HUDEP-2 (cell line): ENCODE measurements at regions not wholly inside any gene's neighbourhood (a gene's known extent, or its start where the extent isn't known, plus 50 kb on each side); places are given as distances from the start of the nearest gene placed in this dataset.
A peak's percentile ranks its signal among the peaks of the same experiment; 100 is the strongest.

ENCODE experiments used
- DNase-seq, 76 experiments: peaks; one replicate each; lab custom pipeline; 2025; ENCODE audit not compliant: unreplicated experiment in 76 of 76; lab: John Stamatoyannopoulos, UW

DNA sequence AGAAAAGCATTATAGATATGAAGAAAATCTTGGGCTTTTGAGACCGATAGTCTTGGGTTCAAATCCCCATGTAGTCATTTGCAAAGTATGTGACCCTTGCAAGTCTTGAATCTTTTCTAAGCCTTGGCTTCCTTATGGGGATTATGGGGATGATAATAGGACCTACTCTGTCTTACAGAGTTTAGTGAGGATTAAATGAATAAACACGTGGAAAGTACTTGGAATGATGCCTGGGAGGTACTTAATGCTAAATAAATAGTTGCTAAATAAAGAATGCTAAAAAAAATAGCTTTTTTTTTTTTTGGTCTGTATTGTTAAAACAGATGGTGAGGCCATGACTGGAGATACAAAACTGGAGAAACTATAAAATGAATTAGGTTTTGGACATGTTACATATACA lies 292.7 kb downstream of the GPAT3 start:
- DNase-seq = no peak

DNA sequence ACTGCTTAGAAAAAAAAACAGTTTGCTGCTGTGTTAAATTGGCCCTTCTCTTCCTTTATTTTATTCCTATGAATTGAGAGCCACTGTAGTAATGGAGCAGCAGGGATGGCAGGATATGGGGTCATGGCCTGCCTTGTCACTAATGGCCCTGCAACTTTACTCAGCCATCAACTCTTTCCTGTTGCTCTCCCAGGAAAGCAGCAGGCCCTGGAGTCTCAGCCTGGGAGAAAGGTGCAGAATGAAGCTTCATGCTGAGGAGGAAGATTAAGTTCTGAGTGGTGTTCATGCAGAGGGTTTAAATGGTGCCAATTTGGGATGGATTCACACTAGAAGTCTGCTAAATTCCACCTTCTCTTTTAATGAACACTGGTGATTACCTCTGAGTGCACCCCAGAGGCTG lies 285.6 kb downstream of the GPAT3 start:
- no peak for DNase-seq

DNA sequence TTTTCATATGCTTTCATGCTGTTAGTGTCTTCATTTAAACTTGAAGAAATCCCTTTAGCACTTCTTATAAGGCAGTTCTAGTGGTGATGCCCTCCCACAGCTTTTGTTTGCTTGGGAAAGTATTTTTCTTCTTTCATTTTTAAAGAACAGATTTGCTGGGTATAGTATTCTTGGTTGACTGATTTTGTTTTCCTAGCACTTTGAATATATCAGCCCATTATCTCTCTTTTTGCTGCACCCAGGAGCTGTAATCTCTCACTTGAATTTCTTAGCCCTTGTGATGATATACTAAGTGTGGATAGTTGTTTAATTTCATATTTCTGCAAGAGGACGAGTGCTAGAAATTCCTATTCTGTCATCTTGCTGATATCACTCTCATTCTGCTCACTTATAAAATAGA lies 283.7 kb downstream of the GPAT3 start:
- DNase-seq = no peak

DNA sequence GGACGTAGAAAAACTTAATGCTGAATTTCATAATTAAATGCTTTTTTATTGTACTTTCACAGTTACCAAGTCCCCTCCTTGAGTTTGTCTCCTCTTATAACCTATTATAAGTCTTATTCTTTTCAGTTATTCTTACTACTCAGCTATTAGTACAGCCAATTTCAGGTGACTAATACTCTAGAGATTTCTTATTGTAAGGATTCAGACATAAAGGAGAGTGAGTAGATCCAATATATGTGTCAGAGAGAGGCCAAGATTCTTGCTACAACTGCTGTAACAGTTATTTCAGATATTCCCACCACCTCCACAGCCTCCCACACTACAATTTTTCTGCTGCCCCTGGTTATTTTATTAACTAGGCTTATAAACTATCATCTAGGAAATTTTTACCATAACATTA lies 274.5 kb downstream of the GPAT3 start:
- no peak for DNase-seq

DNA sequence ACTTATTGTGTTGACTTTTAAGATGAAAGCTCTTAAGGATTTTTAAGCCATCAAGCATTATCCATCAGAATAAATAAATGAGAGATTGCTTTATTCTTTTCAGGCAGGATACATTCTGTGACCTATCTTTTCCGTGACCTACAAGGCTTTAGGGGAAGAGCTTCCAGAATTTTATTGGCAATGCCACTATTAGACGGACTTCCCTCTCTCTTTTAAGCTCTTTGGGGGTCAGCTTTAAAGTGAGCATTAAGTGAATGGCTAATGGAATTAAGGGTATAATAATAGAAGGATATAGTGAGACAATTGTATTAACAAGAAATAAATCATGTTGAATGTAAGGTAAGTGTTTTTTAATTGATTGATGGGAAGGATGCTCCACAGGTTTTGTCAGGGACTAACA lies 273.7 kb downstream of the GPAT3 start:
- no peak for DNase-seq

DNA sequence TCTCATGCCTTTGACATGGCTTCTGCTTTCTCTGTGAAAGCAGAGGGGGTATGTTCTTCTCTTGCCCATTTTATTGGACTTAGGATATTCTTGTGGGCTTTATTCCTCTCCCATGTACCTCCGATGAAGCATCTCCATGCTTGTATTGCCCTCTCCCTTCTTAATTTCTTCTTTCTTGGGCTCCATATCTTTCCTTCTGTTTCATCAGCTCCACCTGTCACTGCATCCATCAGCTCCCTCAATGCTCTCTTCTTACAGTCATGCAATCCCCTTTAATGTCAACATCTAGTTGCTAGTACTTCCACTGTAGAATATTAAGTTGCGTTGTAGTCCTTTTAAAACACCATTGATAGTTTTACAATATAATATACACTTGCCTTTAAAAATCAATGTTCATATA lies 257.6 kb downstream of the GPAT3 start:
- no peak for DNase-seq

DNA sequence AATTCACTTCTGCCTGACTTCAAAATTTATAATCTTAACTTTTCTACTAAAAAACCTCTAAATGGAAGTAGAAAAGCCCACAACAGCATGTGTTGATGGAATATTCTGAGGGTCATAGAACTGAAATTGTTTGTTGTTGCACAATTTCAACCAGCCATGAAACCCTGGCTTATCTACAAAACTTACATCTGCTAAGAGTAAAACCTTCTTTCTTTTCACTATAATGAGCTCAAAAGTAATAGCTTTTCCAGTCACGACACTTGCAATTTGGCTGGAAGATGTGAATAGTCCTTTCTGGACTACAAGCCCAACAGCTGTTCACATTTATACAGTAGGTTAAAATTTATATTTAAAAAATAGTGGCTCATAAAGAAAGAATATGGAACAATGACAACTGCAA lies 250.0 kb downstream of the GPAT3 start:
- no peak for DNase-seq

DNA sequence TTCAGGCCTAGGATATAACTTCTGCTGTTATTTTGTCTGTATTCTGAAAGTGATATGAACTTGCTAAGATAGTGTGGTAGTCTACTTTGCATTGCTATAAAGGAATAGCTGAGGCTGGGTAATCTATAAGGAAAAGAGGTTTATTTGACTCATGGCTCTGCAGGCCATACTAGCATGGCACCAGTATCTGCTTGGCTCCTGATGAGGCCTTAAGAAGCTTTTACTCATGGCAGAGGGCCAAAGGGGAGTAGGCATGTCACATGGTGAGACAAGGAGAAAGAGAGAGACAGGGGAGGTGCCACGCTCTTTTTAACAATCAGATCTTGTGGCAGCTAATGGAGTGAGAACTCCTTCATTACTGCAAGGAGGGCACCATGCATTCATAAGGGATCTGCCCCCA lies 247.3 kb downstream of the GPAT3 start:
- DNase-seq = peak in 47 of 76 experiments; percentile 2 to 72 (median 24)

DNA sequence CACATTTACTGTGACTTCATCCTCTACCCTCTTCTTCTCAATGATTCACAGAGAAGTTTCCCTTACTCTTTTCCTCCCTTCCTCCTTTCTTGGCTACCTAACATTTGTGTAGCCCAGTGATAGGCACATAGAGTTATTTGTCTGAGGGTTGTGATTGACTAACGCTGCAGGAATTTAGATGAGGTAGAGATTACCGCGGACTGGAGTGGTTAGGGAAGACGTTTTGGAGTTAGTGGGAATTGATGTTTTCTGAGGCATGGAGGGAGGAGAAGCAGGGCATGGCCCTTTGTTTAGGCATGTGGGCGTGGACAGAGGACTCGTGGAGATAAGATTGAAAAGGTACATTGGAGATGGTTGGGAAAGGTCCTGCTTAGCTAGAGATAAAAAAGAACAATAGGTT lies 246.7 kb downstream of the GPAT3 start:
- DNase-seq = no peak

DNA sequence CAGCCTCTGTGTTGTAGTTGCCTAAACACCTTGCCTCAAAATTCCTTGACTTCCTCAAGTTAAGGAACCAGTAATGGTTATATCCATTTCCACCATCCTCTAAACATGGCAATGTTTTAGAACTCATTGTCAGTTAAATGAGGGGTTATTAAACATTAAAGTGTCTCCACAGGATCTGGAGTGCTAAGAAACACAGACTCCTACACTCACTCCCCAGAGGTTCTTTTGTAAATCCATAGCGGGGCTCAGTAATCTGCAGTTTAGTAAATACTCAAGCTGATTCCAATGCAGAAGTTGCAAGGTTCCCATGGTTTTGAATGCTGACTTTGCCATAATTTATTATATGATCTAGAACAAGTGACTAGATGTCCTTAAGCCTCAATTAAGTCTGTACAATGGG lies 245.5 kb downstream of the GPAT3 start:
- no peak for DNase-seq

DNA sequence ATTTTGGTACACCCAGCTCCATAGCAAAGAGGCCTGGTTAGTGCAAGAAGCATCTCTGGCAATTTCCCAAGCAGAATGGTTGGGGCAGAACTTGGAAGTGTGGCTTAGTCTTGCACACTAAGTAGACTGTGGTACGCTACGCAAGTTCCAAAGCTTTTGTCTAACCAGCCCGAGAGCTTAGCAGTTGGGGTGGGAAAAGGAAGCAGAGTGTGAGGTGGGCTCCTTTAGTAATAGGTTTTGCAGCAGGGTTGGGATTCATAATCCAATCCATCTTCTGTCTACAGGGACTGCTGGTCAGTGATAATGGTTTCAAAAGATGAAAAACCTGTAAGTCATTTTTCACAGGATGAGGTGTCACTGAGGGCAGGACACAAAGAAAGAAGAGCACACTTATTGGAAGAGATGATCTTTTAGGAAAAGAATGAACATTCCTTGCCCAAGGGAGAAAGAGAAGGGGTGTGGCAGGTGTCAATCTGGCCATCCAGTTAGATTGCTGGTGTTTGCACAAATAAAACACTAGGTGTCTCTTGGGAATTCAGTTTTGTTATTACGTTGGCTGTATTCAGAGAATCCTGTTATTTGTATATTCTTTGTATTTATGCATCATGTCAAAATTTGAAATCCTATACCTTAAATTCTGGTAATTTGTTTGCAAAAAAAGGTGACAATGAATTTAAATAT lies 244.3 kb downstream of the GPAT3 start:
- no peak for DNase-seq

DNA sequence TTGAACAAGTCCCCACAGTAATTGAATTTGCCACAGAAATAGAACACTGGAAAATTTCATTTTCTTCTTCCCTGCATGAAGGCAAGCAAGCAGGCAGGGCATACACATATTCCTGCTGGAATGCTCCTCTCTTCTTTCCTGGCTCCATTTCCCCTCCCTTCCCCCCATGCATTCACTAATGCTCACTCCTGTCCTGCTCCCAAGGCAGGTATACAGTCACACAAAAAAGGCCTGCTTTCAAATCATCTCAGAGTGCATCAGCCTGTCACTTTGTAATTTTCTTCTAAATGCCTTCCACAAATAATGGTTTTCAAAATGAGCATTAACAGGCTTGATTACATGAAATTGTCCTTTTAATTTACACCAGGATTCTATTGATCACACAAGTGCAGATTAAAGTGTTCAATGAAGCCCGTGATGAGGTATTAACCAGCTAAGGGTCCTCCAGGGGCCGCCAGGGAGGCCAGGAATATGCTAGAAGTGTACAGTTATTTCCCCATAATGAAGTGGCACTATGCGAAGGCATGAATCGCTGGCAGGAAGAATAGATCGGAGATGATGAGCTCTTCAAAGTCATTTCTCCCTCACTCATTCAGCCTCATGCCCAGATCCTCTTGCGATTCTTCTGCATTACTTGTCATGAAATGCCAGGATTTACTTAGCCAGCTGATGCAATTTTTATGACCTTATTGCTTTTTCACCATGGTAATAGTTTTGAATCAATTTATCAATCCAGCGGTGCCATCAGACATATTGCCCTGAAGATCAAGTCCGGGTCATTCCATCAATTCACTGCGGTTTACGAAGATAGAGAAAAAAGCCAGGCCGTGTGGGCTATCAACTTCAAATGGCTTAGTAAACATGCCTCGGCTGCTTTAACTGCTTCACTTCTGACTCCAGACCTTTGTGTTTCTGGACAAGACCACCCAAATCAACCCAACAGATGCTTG lies 243.5 kb downstream of the GPAT3 start:
- DNase-seq = no peak

DNA sequence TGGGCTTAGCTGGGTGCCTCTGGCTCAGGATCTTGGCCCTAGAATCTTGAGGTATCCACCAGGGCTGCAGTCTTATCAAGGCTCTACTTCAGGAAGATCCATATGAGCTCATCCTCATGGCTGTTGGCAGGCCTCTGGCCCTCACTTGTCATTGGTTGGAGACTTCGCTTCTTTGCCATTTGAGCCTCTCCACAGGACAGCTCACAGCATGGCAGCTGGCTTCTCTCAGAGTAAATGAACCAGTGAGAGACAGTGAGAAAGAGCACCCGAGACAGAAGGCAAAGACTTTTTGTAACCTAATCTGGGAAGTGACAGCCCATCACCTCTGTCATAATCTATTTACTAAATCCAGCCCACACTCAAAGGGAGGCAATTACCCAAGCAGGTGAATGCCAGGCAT lies 236.8 kb downstream of the GPAT3 start:
- no peak for DNase-seq

DNA sequence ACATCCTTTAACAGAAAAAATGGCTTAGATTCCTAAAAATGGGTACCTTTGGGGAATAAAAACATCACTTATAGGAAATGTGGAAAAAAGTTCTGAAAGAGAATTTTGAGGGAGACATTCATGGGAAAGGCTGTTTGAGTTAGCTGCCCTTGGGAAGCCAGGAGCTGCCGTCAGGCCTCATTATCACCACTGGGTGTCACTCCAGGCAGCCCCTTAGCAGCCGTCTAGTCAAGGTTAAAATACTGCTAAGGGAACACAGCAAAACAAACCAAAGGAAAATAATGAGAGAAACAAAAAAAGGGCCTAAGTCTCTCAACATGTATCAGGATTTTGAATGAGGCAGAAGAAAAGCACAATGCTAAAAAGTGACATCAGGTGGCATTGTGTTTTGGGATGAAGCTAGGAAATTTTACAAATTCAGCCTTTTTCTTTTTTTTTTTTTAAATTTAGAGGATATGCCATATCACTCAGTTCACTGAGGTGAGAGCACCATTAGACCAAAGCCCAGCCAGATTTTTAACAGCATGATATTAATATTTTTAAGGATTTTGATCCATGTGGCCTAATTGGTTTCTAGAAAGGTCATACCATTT lies 235.3 kb downstream of the GPAT3 start:
- peak in 41 of 76 experiments; percentile 1 to 55 (median 15) for DNase-seq

DNA sequence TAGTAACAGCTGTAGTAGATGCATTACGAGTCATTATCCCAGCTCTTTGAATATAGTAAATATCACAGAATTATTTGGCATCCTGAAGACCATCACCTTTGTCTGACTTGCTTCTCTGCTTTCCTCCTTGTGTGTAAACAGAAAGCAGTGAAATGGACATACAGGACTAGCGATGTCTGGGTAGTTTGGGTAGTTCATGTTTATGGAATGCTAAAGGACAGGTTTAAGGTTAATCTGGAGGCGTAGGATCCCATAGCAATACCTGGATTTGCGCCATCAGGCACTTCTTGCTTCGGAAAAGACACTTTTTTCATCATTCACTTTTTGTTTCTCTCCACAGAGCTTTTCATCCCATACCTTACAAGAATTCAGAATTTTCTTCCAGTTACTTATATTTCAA lies 232.2 kb downstream of the GPAT3 start:
- DNase-seq = no peak

DNA sequence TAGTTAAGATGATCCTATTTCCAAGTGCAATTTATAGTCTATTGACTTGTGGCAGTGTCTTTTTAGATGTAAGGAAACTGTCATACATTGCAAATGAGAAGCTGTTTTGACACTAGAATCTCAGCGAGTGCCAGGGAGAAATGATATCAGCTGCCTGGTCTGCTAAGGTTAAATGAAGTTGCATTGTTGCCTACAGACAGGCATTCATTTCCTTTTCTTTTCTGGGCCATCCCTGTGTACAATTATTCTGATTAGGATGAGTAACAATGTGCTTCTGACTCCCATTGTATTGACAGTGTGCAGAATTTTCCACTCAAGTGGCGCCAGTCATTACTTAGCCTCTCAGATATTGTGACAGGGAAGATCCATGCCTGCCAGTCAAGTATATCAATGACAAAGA lies 231.2 kb downstream of the GPAT3 start:
- DNase-seq = no peak

DNA sequence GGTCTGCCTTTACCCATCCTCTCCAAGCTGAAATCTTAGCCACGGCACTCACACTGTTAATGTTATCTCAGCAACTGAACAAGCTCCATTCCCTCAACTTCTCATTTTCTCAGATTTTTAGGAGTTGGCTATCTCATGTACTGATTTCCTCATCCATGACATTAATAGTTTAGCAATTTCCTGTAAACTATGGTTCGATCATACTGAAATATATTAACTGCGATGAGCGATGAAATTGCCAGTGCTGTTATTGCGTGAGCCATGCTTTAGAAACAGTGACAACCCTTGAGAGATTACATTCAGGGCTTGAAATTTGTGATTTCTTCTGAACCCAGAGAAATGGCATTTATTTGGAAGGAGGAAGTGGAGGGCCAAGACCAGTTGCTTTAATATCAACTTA lies 223.7 kb downstream of the GPAT3 start:
- DNase-seq = no peak

DNA sequence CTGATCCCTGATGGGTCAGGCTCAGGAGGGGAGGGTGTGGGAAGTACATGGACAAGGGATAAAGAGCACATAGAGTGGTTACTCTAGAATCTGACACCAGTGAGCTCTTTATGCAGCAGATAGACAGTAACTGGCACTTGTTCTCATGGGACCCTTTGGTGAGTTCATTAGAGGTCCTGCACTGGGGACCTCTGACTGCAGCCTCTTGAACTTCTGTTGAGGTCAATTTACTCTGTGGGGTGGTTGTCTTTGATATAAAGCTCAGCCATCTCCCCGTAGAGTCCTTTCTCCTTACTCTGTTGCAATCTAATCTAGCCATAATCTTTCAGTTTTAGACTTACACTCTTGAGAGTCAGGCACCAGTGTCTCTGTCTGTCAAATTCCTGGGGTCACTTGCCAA lies 222.4 kb downstream of the GPAT3 start:
- peak in 72 of 76 experiments; percentile 11 to 92 (median 70) for DNase-seq

DNA sequence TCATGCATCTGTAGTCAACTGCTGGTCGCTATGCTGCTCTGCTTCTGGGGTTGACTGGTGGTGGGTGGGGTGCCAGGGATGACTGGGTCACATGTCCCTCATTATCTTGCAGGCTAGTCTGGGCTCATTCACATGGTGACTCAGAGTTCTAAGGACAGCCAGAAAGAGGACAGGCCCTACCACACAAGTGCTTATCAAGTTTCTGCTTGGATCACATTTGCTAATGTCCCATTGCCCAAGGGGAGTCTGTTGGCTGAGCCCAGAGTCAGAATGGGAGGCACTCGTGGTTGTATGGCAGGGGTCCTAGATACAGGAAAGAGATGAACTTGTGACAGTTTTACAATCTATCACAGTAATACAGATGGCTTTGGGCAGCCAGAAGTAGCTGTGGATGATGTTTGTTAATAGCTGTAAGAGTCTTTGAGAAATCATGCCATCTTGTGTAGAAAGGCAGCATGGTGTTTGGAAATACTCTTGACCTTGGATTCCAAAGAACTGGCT lies 221.3 kb downstream of the GPAT3 start:
- peak in 75 of 76 experiments; percentile 3 to 99 (median 92) for DNase-seq

DNA sequence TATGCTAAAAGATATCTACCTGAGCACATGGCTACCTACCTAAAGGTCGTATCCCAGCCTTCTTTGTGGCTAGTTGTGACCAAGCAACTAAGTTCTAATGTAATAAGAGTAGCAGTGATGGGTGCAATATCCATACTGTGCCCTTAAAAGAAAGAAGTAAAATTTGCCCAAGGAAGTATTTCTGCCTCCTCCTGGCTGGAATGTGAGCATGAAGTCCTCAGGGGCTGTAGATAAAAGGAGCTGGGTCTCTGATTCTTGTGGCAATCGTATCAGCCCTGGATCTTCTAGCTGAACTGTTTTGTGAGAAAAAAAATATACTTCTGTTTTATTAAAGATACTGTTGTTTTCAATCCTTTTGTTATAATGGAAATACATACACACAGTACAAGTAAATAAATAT lies 217.4 kb downstream of the GPAT3 start:
- DNase-seq = no peak

DNA sequence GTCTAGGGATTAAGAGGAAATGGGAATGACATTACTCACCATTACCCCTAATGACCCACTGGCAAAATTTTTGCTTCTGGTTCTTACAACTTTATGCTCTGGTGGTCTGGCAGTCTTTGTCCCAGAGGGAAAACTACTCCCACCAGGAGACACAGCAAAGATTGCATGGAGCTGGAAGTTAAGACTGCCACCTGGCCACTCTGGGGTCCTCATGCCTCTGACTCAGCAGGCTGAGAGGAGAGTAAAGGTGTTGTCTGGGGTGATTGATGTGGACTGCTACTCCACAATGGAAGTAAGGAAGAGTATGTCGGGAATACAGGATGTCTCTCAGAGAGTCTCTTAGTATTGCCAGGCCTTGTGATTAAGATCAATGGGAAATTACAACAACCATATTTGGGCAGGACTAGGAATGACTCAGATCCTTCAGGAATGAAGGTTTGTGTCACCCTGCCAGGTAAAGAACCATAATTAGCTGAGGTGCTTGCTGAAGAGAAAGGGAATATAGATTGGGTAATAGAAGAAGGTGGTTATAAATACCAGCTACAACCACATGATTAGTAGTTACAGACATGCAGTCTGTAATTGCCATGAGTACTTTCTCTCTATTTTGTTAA lies 215.5 kb downstream of the GPAT3 start:
- DNase-seq = no peak
